ENCODE measurements at regions not wholly inside any gene's neighbourhood (a gene's known extent, or its start where the extent isn't known, plus 50 kb on each side); places are given as distances from the start of the nearest gene placed in this dataset.

DNA sequence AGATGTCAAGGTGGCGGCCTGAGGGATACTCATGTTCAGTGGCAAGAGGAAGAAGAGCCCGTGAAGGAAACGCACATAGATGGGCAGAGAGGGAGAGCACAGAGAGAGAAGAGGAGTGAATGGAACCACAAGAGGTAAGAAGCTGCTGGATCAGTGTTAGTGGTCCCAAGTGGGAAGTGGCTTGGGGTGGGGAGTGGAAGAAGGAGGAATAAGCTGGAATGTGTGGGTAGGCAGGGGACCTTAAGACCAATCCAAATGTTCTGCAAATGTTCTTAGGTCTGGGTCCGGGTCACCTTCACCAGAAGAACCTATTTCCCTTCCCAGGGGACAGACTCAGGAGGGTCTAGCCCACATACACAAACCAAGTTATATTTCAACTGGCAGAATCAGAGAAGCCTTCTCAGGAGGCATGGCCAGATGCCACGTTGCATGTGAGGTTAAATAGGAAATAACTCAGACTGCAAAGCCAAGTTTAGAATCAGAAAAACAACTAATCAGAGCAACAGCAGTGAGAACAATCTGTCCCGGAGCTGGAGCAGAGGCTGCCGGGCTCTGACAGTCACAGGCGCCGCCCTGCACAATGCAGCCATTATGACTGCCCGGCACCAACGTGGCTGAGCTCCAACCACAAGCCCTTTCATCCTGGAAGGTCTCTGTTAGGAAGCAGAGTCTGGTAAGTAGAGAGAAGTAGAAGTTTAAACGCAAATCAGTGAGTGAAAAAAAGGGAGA, 78.6 kb upstream of the ARMC3 start:
- H3K9me3 Mint-ChIP-seq (ENCODE audit: unreplicated experiment) = no peaks in the 10 kb centered on the region
- peak overlapping the region; percentile 26 for H3K4me3 Mint-ChIP-seq (ENCODE audit: unreplicated experiment)
- no peaks in the 10 kb centered on the region for H3K27me3 Mint-ChIP-seq (ENCODE audit: insufficient read depth, unreplicated experiment)
- H3K36me3 Mint-ChIP-seq (ENCODE audit: insufficient read depth, unreplicated experiment) = no peaks in the 10 kb centered on the region
- BruUV-seq (replicated peaks) = no TSS peak
- peak; percentile 7 for DNase-seq (ENCODE audit: unreplicated experiment)
- intact Hi-C loops (cut with micrococcal nuclease) = no loop called here
- H3K27ac Mint-ChIP-seq (ENCODE audit: low read depth, unreplicated experiment) = peak overlapping the region; percentile 64
- ChIA-PET POLR2A (interaction anchor here (0.6 to 1.0 kb wide), 2 partner anchors 46 to 93 kb away, joined by 3 read pairs; no protein-coding TSS in a partner anchor), CTCF (interaction anchor here (0.7 kb wide), 1 partner anchor 421 kb away, joined by 3 read pairs; no protein-coding TSS in a partner anchor)
- H3K4me1 Mint-ChIP-seq (ENCODE audit: insufficient read depth, unreplicated experiment) = peaks cover 12% of the 10 kb centered on the region
- TF ChIP-seq, protein P1, sequence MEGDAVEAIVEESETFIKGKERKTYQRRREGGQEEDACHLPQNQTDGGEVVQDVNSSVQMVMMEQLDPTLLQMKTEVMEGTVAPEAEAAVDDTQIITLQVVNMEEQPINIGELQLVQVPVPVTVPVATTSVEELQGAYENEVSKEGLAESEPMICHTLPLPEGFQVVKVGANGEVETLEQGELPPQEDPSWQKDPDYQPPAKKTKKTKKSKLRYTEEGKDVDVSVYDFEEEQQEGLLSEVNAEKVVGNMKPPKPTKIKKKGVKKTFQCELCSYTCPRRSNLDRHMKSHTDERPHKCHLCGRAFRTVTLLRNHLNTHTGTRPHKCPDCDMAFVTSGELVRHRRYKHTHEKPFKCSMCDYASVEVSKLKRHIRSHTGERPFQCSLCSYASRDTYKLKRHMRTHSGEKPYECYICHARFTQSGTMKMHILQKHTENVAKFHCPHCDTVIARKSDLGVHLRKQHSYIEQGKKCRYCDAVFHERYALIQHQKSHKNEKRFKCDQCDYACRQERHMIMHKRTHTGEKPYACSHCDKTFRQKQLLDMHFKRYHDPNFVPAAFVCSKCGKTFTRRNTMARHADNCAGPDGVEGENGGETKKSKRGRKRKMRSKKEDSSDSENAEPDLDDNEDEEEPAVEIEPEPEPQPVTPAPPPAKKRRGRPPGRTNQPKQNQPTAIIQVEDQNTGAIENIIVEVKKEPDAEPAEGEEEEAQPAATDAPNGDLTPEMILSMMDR (IDR thresholded peaks at IDR 0.05; ENCODE audit: unreplicated experiment) = no peak

- H3K4me1 Mint-ChIP-seq (ENCODE audit: insufficient read depth, unreplicated experiment) = peaks cover 12% of the 10 kb centered on the region
- no TSS peak for BruUV-seq (replicated peaks)
- no peaks in the 10 kb centered on the region for H3K27me3 Mint-ChIP-seq (ENCODE audit: insufficient read depth, unreplicated experiment)
- no peaks in the 10 kb centered on the region for H3K36me3 Mint-ChIP-seq (ENCODE audit: insufficient read depth, unreplicated experiment)
- H3K4me3 Mint-ChIP-seq (ENCODE audit: unreplicated experiment) = no peak overlapping the region
- no peak for DNase-seq (ENCODE audit: unreplicated experiment)
- TF ChIP-seq, protein P1 (IDR thresholded peaks at IDR 0.05; ENCODE audit: unreplicated experiment) = no peak
- no peaks in the 10 kb centered on the region for H3K9me3 Mint-ChIP-seq (ENCODE audit: unreplicated experiment)
- intact Hi-C loops (cut with micrococcal nuclease) = no loop called here
- ChIA-PET POLR2A (interaction anchor here (0.6 kb wide), 1 partner anchor 93 kb away, joined by 3 read pairs; no protein-coding TSS in a partner anchor), CTCF (interaction anchor here (0.6 kb wide), 1 partner anchor 127 kb away, joined by 3 read pairs; no protein-coding TSS in a partner anchor)
- H3K27ac Mint-ChIP-seq (ENCODE audit: low read depth, unreplicated experiment) = peak overlapping the region; percentile 64
Observed at GRCh38 chr10:22848509-22848908, 79.3 kb upstream of the ARMC3 start.

DNA sequence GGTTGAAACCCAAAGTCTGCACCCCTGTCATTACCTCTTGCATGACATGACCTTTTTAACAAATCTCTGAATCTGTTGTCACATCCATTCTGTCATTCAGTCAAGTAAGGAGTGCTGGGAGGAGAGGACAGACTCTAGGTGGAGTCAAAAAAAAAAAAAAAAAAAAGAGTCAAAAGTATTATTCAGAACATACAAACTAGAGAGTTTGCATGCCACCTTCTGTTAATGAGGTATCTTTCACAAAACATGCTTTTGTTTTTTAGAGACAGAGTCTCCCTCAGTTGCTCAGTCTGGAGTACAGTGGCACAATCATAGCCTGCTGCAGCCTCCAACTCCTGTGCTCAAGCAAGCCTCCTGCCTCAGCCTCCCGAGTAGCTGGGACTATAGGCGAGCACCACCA, 81.6 kb upstream of the ARMC3 start:
- no peaks in the 10 kb centered on the region for H3K27me3 Mint-ChIP-seq (ENCODE audit: insufficient read depth, unreplicated experiment)
- TF ChIP-seq, protein P1 (IDR thresholded peaks at IDR 0.05; ENCODE audit: unreplicated experiment) = no peak
- intact Hi-C loops (cut with micrococcal nuclease) = no loop called here
- CTCF ChIA-PET = interaction anchor here (0.5 to 0.7 kb wide), 2 partner anchors 25 to 245 kb away, joined by 3 read pairs; no protein-coding TSS in a partner anchor
- no peak overlapping the region for H3K4me3 Mint-ChIP-seq (ENCODE audit: unreplicated experiment)
- H3K4me1 Mint-ChIP-seq (ENCODE audit: insufficient read depth, unreplicated experiment) = peaks cover 12% of the 10 kb centered on the region
- POLR2A ChIA-PET = no interaction called here
- H3K36me3 Mint-ChIP-seq (ENCODE audit: insufficient read depth, unreplicated experiment) = no peaks in the 10 kb centered on the region
- BruUV-seq (replicated peaks) = no TSS peak
- no peak for DNase-seq (ENCODE audit: unreplicated experiment)
- no peak overlapping the region for H3K27ac Mint-ChIP-seq (ENCODE audit: low read depth, unreplicated experiment)
- H3K9me3 Mint-ChIP-seq (ENCODE audit: unreplicated experiment) = no peaks in the 10 kb centered on the region

DNA sequence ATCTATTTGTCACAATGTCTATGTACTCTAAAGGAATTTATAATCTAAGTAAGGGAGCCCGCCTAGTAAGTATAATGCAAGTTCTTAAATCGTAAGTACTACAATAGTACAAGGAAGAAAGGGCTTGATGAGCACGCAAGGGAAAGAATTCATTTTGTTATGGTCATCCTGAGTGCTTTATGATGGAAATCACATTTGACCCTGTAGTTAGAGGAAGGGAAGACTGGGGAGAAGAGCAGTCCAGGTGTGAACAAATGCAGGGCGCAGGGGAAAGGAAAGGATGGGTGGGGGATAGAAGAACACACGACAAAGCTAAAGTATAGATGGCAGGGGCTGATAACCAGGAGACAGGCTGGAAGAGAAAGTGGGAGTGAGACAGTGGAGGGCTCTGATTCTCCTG, 88.2 kb upstream of the ARMC3 start:
- Mint-ChIP-seq H3K36me3 (ENCODE audit: insufficient read depth, unreplicated experiment) (no peaks in the 10 kb centered on the region), H3K4me1 (ENCODE audit: insufficient read depth, unreplicated experiment) (no peaks in the 10 kb centered on the region), H3K9me3 (ENCODE audit: unreplicated experiment) (no peaks in the 10 kb centered on the region), H3K4me3 (ENCODE audit: unreplicated experiment) (no peak overlapping the region), H3K27me3 (ENCODE audit: insufficient read depth, unreplicated experiment) (no peaks in the 10 kb centered on the region), H3K27ac (ENCODE audit: low read depth, unreplicated experiment) (no peak overlapping the region)
- no TSS peak for BruUV-seq (replicated peaks)
- no peak for DNase-seq (ENCODE audit: unreplicated experiment)
- ChIA-PET CTCF (no interaction called here), POLR2A (no interaction called here)
- TF ChIP-seq, protein P1 (IDR thresholded peaks at IDR 0.05; ENCODE audit: unreplicated experiment) = no peak
- intact Hi-C loops (cut with micrococcal nuclease) = no loop called here
